Sigmoid colon (tissue), 6 donors: ENCODE measurements at regions not wholly inside any gene's neighbourhood (a gene's known extent, or its start where the extent isn't known, plus 50 kb on each side); places are given as distances from the start of the nearest gene placed in this dataset.

ENCODE experiments used
- DNase-seq: peaks from one replicate; pipeline ENCODE4 v3.0.0-alpha.2; 2019
- H3K27ac ChIP-seq, 4 donors: fragments of 200-600 bp; sonication (generic); one replicate each; pipeline ENCODE4 v1.5.1; 2016 to 2019; ENCODE audit warnings: mild to moderate bottlenecking in 1 of 4
- H3K27me3 ChIP-seq, 3 donors: fragments of 200-600 bp; sonication (generic); one replicate each; pipeline ENCODE4 v1.5.1; 2019; ENCODE audit warnings: mild to moderate bottlenecking in 1 of 3
- H3K36me3 ChIP-seq, 4 donors: fragments of 200-600 bp; sonication (generic); one replicate each; pipeline ENCODE4 v1.5.1; 2016 to 2019
- H3K4me1 ChIP-seq, 4 donors: fragments of 200-600 bp; sonication (generic); one replicate each; pipeline ENCODE4 v1.5.1; 2017 to 2019
- H3K4me3 ChIP-seq, 4 donors: fragments of 200-600 bp; sonication (generic); one replicate each; pipeline ENCODE4 v1.5.1; 2017 to 2019; ENCODE audit warnings: mild to moderate bottlenecking in 2 of 4, moderate library complexity in 1 of 4
- H3K9me3 ChIP-seq, 4 donors: fragments of 200-600 bp in 3 of 4; sonication (generic) in 3 of 4; one replicate each; pipeline versions ENCODE4 v1.5.1 to v1.6.1; 2013 to 2019
- EP300 ChIP-seq, 4 donors: sonication (generic); formaldehyde crosslinking; IDR thresholded peaks; one replicate each; pipeline ENCODE4 v1.6.1; 2017; ENCODE audit warnings: antibody characterized with exemption in 4 of 4
- POLR2A ChIP-seq, 2 donors: fragments of 450-650 bp; IDR thresholded peaks; one replicate each; pipeline ENCODE4 v1.6.1; 2016; ENCODE audit warnings: antibody characterized with exemption in 2 of 2, mild to moderate bottlenecking in 2 of 2, moderate library complexity in 2 of 2
- POLR2AphosphoS5 ChIP-seq, 4 donors: sonication (generic); formaldehyde crosslinking; IDR thresholded peaks; one replicate each; pipeline ENCODE4 v1.6.1; 2017; ENCODE audit warnings: antibody characterized with exemption in 4 of 4
- WGBS, 2 donors: extraction: QIAGEN DNeasy Blood & Tissue Kit; methylation state at CpG; one replicate each; pipeline ENCODE4 v1.1.7; 2013; 5-methylcytosine and 5-hydroxymethylcytosine counted together
- intact Hi-C: fragments of 100-400 bp; cut with DNase I; formaldehyde crosslinking; loops from one replicate; pipeline ENCODE4 v1.15.1; 2023
- TF ChIP-seq, protein P1 (sequence below), 4 experiments: fragments of 450-650 bp in 3 of 4; fragments of 200-600 bp in 1 of 4; IDR thresholded peaks; one replicate each; pipeline ENCODE4 v1.5.1; 2016 to 2019; ENCODE audit warnings: antibody characterized with exemption in 4 of 4, mild to moderate bottlenecking in 3 of 4, moderate library complexity in 2 of 4
- donor health status: healthy with polysubstance abuse.
- donor health status: healthy.

DNA sequence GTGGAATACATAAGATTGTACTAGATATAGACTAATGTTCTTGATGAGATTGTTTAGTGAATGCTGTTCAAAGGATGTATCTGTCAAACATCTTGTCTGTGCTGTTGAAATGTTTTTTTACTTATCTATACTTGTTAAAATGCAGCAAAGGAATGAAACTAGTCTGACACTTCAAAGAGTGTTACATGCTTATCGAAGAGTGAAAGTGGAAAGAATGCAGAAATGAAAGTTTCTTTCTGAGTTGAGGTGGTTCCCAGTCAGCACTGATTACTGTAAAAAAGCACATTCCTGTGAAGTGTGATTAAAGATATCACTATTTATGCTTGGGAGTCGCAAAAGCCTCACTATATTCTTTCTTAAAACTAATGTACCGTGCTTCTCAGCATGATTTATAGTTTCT, 1225.2 kb downstream of the NCAM2 start:
- Histone ChIP-seq H3K27me3 (no peaks in the 10 kb centered on the region), H3K9me3 (no peaks in the 10 kb centered on the region), H3K4me1 (no peaks in the 10 kb centered on the region), H3K27ac (no peak overlapping the region), H3K36me3 (no peaks in the 10 kb centered on the region), H3K4me3 (no peak overlapping the region)
- 50 to 70% methylated on average over 3 of the region's 3 CpGs for WGBS, 2 donors
- no peak for DNase-seq
- intact Hi-C loops = no loop called here
- no peak for TF ChIP-seq POLR2A (IDR thresholded peaks at IDR 0.05)
- TF ChIP-seq POLR2AphosphoS5 (IDR thresholded peaks at IDR 0.05) = no peak
- no peak for TF ChIP-seq EP300 (IDR thresholded peaks at IDR 0.05)
- TF ChIP-seq, protein P1, sequence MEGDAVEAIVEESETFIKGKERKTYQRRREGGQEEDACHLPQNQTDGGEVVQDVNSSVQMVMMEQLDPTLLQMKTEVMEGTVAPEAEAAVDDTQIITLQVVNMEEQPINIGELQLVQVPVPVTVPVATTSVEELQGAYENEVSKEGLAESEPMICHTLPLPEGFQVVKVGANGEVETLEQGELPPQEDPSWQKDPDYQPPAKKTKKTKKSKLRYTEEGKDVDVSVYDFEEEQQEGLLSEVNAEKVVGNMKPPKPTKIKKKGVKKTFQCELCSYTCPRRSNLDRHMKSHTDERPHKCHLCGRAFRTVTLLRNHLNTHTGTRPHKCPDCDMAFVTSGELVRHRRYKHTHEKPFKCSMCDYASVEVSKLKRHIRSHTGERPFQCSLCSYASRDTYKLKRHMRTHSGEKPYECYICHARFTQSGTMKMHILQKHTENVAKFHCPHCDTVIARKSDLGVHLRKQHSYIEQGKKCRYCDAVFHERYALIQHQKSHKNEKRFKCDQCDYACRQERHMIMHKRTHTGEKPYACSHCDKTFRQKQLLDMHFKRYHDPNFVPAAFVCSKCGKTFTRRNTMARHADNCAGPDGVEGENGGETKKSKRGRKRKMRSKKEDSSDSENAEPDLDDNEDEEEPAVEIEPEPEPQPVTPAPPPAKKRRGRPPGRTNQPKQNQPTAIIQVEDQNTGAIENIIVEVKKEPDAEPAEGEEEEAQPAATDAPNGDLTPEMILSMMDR (IDR thresholded peaks at IDR 0.05) = no peak

DNA sequence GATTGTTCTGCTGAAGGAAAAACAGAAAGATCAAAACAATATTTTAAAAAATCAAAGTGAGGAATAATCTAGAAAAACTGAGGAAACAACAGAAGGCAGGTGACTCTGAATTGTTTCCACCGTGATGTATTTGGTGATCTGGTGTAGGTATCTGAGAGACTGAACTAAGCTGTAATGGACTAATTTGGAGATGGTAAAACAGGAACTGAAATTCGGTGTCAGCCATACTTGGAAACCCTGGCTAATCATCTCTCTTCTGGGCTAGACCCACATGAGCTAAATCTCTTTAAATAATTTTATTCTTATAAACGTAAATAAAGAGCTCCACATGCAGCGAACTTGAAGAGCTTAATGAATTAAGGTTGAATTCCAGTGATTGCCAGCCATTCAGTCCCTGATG, 1226.1 kb downstream of the NCAM2 start:
- TF ChIP-seq EP300 (IDR thresholded peaks at IDR 0.05) (no peak), POLR2A (IDR thresholded peaks at IDR 0.05) (no peak), POLR2AphosphoS5 (IDR thresholded peaks at IDR 0.05) (no peak)
- TF ChIP-seq, protein P1 (IDR thresholded peaks at IDR 0.05) = no peak

DNA sequence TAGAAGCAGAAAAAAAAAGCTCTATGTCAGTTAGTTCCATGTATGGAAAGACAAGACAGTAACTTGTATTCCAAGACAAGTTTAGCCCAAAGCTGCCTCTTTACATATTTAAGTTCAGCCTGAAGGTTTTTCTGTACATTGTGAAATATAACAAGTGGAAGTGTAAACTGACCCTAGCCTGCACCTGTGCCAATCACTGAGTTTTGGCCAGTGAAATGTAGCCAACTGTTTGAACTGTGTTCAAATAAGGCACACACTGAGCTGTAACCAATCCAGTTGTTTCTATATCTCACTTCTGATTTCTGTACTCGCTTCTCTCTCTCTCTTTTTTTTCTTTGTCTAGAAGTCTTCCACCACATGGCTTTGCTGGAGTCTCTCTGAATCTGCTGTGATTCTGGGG, 1227.1 kb downstream of the NCAM2 start:
- no peaks in the 10 kb centered on the region for H3K36me3 ChIP-seq
- TF ChIP-seq POLR2A (IDR thresholded peaks at IDR 0.05) (no peak), EP300 (IDR thresholded peaks at IDR 0.05) (no peak), POLR2AphosphoS5 (IDR thresholded peaks at IDR 0.05) (no peak)
- TF ChIP-seq, protein P1 (IDR thresholded peaks at IDR 0.05) = no peak
- H3K27ac ChIP-seq = no peak overlapping the region
- no peaks in the 10 kb centered on the region for H3K27me3 ChIP-seq
- no peak for DNase-seq
- H3K9me3 ChIP-seq = no peaks in the 10 kb centered on the region
- H3K4me3 ChIP-seq = no peak overlapping the region
- WGBS, 2 donors = 88 to 92% methylated on average over 1 of the region's 1 CpG
- H3K4me1 ChIP-seq = no peaks in the 10 kb centered on the region
- intact Hi-C loops = no loop called here

More for the DNA sequence above, 1226.1 kb downstream of the NCAM2 start:
- no peaks in the 10 kb centered on the region for H3K27me3 ChIP-seq
- no peaks in the 10 kb centered on the region for H3K4me1 ChIP-seq
- no peak for DNase-seq
- H3K4me3 ChIP-seq = no peak overlapping the region
- WGBS, 2 donors = 86 to 90% methylated on average over 4 of the region's 4 CpGs
- H3K36me3 ChIP-seq = no peaks in the 10 kb centered on the region
- no peak overlapping the region for H3K27ac ChIP-seq
- no peaks in the 10 kb centered on the region for H3K9me3 ChIP-seq
- intact Hi-C loops = no loop called here

DNA sequence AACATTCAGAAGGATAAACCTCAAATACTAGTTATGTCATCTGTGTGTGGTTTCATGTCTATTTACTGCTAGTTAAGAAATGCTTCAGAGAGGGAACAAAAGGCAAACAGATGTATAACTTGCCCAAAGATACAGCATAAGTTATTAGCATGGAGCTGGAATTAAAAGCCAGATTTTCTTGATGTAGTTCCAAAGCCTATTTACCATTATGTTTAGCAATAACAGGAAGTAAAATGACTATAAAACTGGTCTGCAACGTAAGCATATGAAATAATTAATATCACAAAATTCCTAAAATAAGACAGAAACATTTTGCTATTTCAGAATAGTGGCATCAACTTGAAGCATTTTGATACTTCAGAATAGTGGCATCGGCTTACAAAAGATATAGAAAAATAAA, 1232.8 kb downstream of the NCAM2 start:
- TF ChIP-seq, protein P1 (IDR thresholded peaks at IDR 0.05) = no peak
- TF ChIP-seq POLR2AphosphoS5 (IDR thresholded peaks at IDR 0.05) (no peak), EP300 (IDR thresholded peaks at IDR 0.05) (no peak), POLR2A (IDR thresholded peaks at IDR 0.05) (no peak)
- Histone ChIP-seq H3K9me3 (no peaks in the 10 kb centered on the region), H3K4me3 (no peak overlapping the region), H3K27me3 (no peaks in the 10 kb centered on the region), H3K4me1 (no peaks in the 10 kb centered on the region), H3K27ac (no peak overlapping the region), H3K36me3 (no peaks in the 10 kb centered on the region)
- WGBS, 2 donors = 75 to 77% methylated on average over 2 of the region's 2 CpGs
- DNase-seq = no peak
- intact Hi-C loops = no loop called here

DNA sequence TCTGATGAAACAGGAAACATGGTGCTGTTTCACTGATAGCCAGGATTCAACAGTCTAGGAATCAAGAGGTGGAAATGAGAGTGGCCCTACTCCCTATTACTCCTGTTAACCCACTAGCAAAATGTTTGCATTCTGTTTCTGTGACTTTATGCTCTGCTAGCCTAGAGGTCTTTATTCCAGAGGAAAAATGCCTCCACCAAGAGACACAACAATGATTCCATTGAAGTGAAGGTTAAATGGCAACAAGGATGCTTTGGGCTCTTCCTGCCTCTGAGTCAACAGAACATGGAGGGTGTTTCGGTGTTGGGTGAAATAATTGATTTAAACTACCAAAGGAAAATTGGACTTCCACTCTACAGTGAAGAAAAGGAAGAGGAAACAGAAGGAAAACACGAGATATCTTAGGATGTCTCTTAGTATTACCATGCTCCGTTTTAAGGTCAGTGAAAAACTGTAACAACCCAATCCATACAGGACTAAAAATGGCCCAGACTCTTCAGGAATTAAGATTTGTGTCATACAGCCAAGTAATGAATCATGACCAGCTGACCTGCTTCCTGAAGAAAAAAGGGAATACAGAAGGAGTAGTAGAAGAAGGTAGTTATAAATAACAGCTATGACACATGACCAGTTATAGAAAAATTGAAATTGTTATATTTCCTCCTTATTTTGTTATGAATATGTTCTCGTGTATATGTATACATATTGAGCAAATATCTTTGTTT, 1237.8 kb downstream of the NCAM2 start:
- no peak for DNase-seq
- Histone ChIP-seq H3K9me3 (no peaks in the 10 kb centered on the region), H3K36me3 (no peaks in the 10 kb centered on the region), H3K4me3 (no peak overlapping the region), H3K4me1 (no peaks in the 10 kb centered on the region), H3K27me3 (no peaks in the 10 kb centered on the region), H3K27ac (no peak overlapping the region)
- WGBS, 2 donors = 72 to 86% methylated on average over 4 of the region's 4 CpGs
- intact Hi-C loops = no loop called here
- TF ChIP-seq, protein P1 (IDR thresholded peaks at IDR 0.05) = no peak
- TF ChIP-seq POLR2AphosphoS5 (IDR thresholded peaks at IDR 0.05) (no peak), EP300 (IDR thresholded peaks at IDR 0.05) (no peak), POLR2A (IDR thresholded peaks at IDR 0.05) (no peak)
